Prostate gland (tissue), 2 donors: ENCODE measurements at regions not wholly inside any gene's neighbourhood (a gene's known extent, or its start where the extent isn't known, plus 50 kb on each side); places are given as distances from the start of the nearest gene placed in this dataset.

ENCODE experiments used
- POLR2A ChIP-seq: fragments of 450-650 bp; IDR thresholded peaks from one replicate; pipeline ENCODE4 v1.6.1; 2016; ENCODE audit warnings: antibody characterized with exemption, mild to moderate bottlenecking
- POLR2AphosphoS5 ChIP-seq: sonication (generic); formaldehyde crosslinking; IDR thresholded peaks from one replicate; pipeline ENCODE4 v1.6.1; 2017; ENCODE audit warnings: antibody characterized with exemption
- TF ChIP-seq, protein P1 (sequence below), 4 experiments: fragments of 200-600 bp in 2 of 4; fragments of 450-650 bp in 2 of 4; sonication (generic) in 2 of 4; IDR thresholded peaks; 1 replicate in 3 of 4; 2 replicates in 1 of 4; pipeline ENCODE4 v1.5.1; 2016 to 2019; ENCODE audit warnings: antibody characterized with exemption in 4 of 4, mild to moderate bottlenecking in 2 of 4, moderate library complexity in 2 of 4

DNA sequence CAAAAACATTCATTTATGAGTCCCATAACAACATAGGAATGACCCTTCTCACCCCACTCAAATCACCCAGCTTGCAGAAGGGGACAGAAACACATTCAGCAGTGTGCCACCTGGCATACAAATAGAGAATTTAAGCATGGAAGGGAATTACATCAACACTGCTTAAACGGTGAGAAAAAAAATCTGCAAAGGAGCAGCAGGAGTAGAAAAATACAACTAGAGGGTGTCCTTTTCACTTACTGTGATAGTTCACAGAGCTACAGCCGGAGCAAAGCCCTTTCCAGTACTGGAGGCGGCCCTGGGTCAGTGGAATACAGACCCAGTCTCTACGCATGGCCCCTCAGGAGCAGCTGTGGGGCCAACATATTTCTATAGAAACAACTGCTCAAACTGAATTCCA, 764.3 kb upstream of the ARGLU1 start:
- TF ChIP-seq, protein P1, sequence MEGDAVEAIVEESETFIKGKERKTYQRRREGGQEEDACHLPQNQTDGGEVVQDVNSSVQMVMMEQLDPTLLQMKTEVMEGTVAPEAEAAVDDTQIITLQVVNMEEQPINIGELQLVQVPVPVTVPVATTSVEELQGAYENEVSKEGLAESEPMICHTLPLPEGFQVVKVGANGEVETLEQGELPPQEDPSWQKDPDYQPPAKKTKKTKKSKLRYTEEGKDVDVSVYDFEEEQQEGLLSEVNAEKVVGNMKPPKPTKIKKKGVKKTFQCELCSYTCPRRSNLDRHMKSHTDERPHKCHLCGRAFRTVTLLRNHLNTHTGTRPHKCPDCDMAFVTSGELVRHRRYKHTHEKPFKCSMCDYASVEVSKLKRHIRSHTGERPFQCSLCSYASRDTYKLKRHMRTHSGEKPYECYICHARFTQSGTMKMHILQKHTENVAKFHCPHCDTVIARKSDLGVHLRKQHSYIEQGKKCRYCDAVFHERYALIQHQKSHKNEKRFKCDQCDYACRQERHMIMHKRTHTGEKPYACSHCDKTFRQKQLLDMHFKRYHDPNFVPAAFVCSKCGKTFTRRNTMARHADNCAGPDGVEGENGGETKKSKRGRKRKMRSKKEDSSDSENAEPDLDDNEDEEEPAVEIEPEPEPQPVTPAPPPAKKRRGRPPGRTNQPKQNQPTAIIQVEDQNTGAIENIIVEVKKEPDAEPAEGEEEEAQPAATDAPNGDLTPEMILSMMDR (IDR thresholded peaks at IDR 0.05): no peak
- TF ChIP-seq POLR2A (no peak), POLR2AphosphoS5 (no peak)
